ENCODE measurements at regions not wholly inside any gene's neighbourhood (a gene's known extent, or its start where the extent isn't known, plus 50 kb on each side); places are given as distances from the start of the nearest gene placed in this dataset.

GRCh38 chr7:34497153-34497777, 160.8 kb upstream of the NPSR1 start:
- WGBS, 2 experiments (ENCODE audit: extremely low coverage in 1 of 2, insufficient coverage in 1 of 2, insufficient read length in 1 of 2, insufficient replicate concordance in 2 of 2, low coverage in 1 of 2, low lambda C conversion rate in 2 of 2, missing lambda C conversion rate in 1 of 2): 86% methylated on average over 4 of the region's 4 CpGs; no CpG with 5 or more reads in 1 of the 2 experiments
- H3K23me2 ChIP-seq (ENCODE audit: low read depth, low read length): no peaks in the 10 kb centered on the region
- TF ChIP-seq JUN (IDR thresholded peaks at IDR 0.05; ENCODE audit: low read depth, low read length) (no peak), RAD21 (IDR thresholded peaks at IDR 0.05 in 1 of 2, conservative IDR thresholded peaks at IDR 0.05 in 1 of 2; ENCODE audit: low read depth in 2 of 2, low read length in 2 of 2) (peak in 1 of 2 experiments; percentile 15; a peak in 1 of 4 replicates), BRCA1 (IDR thresholded peaks at IDR 0.05; ENCODE audit: low read depth, low read length) (no peak), CHD1 (IDR thresholded peaks at IDR 0.05; ENCODE audit: low read depth, low read length) (no peak), SP1 (IDR thresholded peaks at IDR 0.05; ENCODE audit: low read depth, low read length) (no peak), CTCF (IDR thresholded peaks at IDR 0.05; ENCODE audit: control extremely low read depth in 1 of 3, insufficient read depth in 1 of 3, low read depth in 1 of 3, low read length in 3 of 3) (peak; percentile 32 to 60 (median 45)), RNF2 (IDR thresholded peaks at IDR 0.05; ENCODE audit: borderline replicate concordance, low read depth, low read length, missing control alignments, poor library complexity, severe bottlenecking) (no peak), TEAD4 (IDR thresholded peaks at IDR 0.05; ENCODE audit: low read depth, low read length) (no peak), CHD2 (IDR thresholded peaks at IDR 0.05; ENCODE audit: low read length) (no peak), CEBPB (IDR thresholded peaks at IDR 0.05; ENCODE audit: low read depth, low read length) (no peak)
- TF ChIP-seq, protein P1, sequence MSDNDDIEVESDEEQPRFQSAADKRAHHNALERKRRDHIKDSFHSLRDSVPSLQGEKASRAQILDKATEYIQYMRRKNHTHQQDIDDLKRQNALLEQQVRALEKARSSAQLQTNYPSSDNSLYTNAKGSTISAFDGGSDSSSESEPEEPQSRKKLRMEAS (IDR thresholded peaks at IDR 0.05): no peak

More at GRCh38 chr7:34497153-34497777, 160.8 kb upstream of the NPSR1 start:
- Histone ChIP-seq H3K27me3 (replicated peaks in 1 of 4; ENCODE audit: control insufficient read depth in 3 of 4, extremely low read depth in 1 of 4, insufficient read depth in 3 of 4, low read length in 3 of 4) (no peaks in the 10 kb centered on the region), H3K14ac (ENCODE audit: insufficient read length) (no peak overlapping the region), H2BK5ac (ENCODE audit: low read depth, low read length) (no peak overlapping the region), H3K56ac (replicated peaks; ENCODE audit: insufficient read length, low read depth, low read length) (no peak overlapping the region), H2AFZ (ENCODE audit: low read length) (no peak overlapping the region), H3K4me1 (replicated peaks in 1 of 4; ENCODE audit: control insufficient read depth in 3 of 4, insufficient read depth in 4 of 4, low read length in 3 of 4) (no peaks in the 10 kb centered on the region), H3K9me3 (ENCODE audit: insufficient read depth in 2 of 2, low read depth in 1 of 2, low read length in 1 of 2) (no peaks in the 10 kb centered on the region), H4K8ac (ENCODE audit: extremely low read depth, insufficient read depth, low read length) (no peak overlapping the region), H2BK120ac (replicated peaks; ENCODE audit: low read depth, low read length) (no peak overlapping the region), H2BK20ac (ENCODE audit: low read length) (no peak overlapping the region), H2AK5ac (ENCODE audit: low read depth, low read length) (no peak overlapping the region), H3K4ac (replicated peaks; ENCODE audit: insufficient read length, low read depth, low read length) (no peak overlapping the region), H2BK15ac (ENCODE audit: low read length) (0 out of 2 replicates have a peak overlapping the region, but pooled peaks have one; percentile 61), H3K18ac (ENCODE audit: extremely low read depth, low read length) (no peak overlapping the region), H3K9ac (replicated peaks in 1 of 4; ENCODE audit: extremely low read depth in 1 of 4, low read depth in 3 of 4, low read length in 3 of 4) (no peak overlapping the region), H3K36me3 (ENCODE audit: control insufficient read depth in 2 of 4, insufficient read depth in 4 of 4, low read length in 3 of 4) (no peaks in the 10 kb centered on the region), H4K20me1 (replicated peaks in 1 of 2; ENCODE audit: control insufficient read depth in 1 of 2, insufficient read depth in 2 of 2, low read length in 2 of 2) (no peaks in the 10 kb centered on the region), H3K4me2 (ENCODE audit: insufficient read depth in 1 of 2, low read depth in 2 of 2, low read length in 2 of 2) (no peak overlapping the region), H3K23ac (ENCODE audit: insufficient read length) (no peak overlapping the region), H2BK12ac (ENCODE audit: low read depth, low read length) (no peak overlapping the region), H4K5ac (ENCODE audit: insufficient read length, low read depth, low read length) (no peak overlapping the region), H3K79me1 (ENCODE audit: low read depth, low read length) (no peaks in the 10 kb centered on the region), H3K27ac (ENCODE audit: low read depth, low read length) (no peak overlapping the region), H3K79me2 (ENCODE audit: control insufficient read depth in 1 of 2, insufficient read depth in 2 of 2, low read length in 2 of 2) (no peaks in the 10 kb centered on the region), H3K4me3 (ENCODE audit: extremely low read depth in 1 of 4, insufficient read depth in 2 of 4, low read depth in 3 of 4, low read length in 4 of 4) (no peak overlapping the region), H4K91ac (replicated peaks; ENCODE audit: insufficient read length, low read length) (no peak overlapping the region)
- ChIA-PET CTCF (ENCODE audit: partially characterized antibody) (interaction anchor here (0.7 to 3.8 kb wide), 26 partner anchors 9 to 217 kb away, joined by 3 to 20 read pairs (median 4); no protein-coding TSS in a partner anchor), POLR2A (ENCODE audit: partially characterized antibody) (no interaction called here)
- peak in 1 of 2 experiments; percentile 68 for DNase-seq (ENCODE audit: low read depth in 1 of 2, low spot score in 2 of 2)
- FAIRE-seq: peak; percentile 7

Measured in H1 (cell line).